ENCODE measurements at regions not wholly inside any gene's neighbourhood (a gene's known extent, or its start where the extent isn't known, plus 50 kb on each side); places are given as distances from the start of the nearest gene placed in this dataset.

GRCh38 chr4:94038195-94038594, 169.5 kb upstream of the SMARCAD1 start:
- Histone ChIP-seq H3K4me1 (ENCODE audit: insufficient read depth) (no peaks in the 10 kb centered on the region), H3K27me3 (ENCODE audit: insufficient read depth) (no peaks in the 10 kb centered on the region), H3K27ac (ENCODE audit: low read depth) (no peak overlapping the region), H3K4me3 (no peak overlapping the region), H4K20me1 (replicated peaks; ENCODE audit: insufficient read depth) (no peaks in the 10 kb centered on the region), H3K4me2 (no peak overlapping the region), H2AFZ (no peak overlapping the region), H3F3A (replicated peaks; ENCODE audit: low read depth) (no peaks in the 10 kb centered on the region), H3K36me3 (ENCODE audit: insufficient read depth) (no peaks in the 10 kb centered on the region), H3K9me2 (ENCODE audit: insufficient read depth) (peaks cover 2% of the 10 kb centered on the region; the same call in 1 of the 2 replicates), H3K79me2 (replicated peaks; ENCODE audit: insufficient read depth) (no peaks in the 10 kb centered on the region)
- peaks cover 1% of the 10 kb centered on the region; the same call in 1 of the 3 replicates for H3K36me3 Mint-ChIP-seq (ENCODE audit: low read depth)
- H3K27me3 Mint-ChIP-seq (ENCODE audit: insufficient read depth, low read depth, poor library complexity) = no peaks in the 10 kb centered on the region
- ATAC-seq (no peak), DNase-seq (ENCODE audit: low spot score) (no peak)
- no peak overlapping the region for H3K4me3 Mint-ChIP-seq
- TF ChIP-seq ZNF462 (CRISPR knock-in tag; IDR thresholded peaks at IDR 0.05) = no peak
- no peak for TF ChIP-seq EZH2phosphoT487 (IDR thresholded peaks at IDR 0.05; ENCODE audit: unreplicated experiment)
- no peak for TF ChIP-seq NANOG (IDR thresholded peaks at IDR 0.05; ENCODE audit: borderline replicate concordance)
- TF ChIP-seq POLR2AphosphoS5 (IDR thresholded peaks at IDR 0.05; ENCODE audit: low read depth) = no peak
- no peak for TF ChIP-seq REST (IDR thresholded peaks at IDR 0.05; ENCODE audit: unreplicated experiment)
- TF ChIP-seq ZNF114 (CRISPR knock-in tag; IDR thresholded peaks at IDR 0.05) = no peak
- TF ChIP-seq JUNB (IDR thresholded peaks at IDR 0.05; ENCODE audit: unreplicated experiment) = no peak
- no peak for TF ChIP-seq EZH2 (IDR thresholded peaks at IDR 0.05; ENCODE audit: low read depth, unreplicated experiment)
- H3K27ac Mint-ChIP-seq = no peak overlapping the region
- H3K9me3 Mint-ChIP-seq = peaks cover 2% of the 10 kb centered on the region; the same call in 2 of the 3 replicates
- peaks cover 4% of the 10 kb centered on the region; the same call in 2 of the 3 replicates for H3K4me1 Mint-ChIP-seq

All from GM23338 (cell line).